ENCODE measurements at regions not wholly inside any gene's neighbourhood (a gene's known extent, or its start where the extent isn't known, plus 50 kb on each side); places are given as distances from the start of the nearest gene placed in this dataset.

- TF ChIP-seq RAD21 (IDR thresholded peaks at IDR 0.05; ENCODE audit: low read depth) (no peak), EP300 (IDR thresholded peaks at IDR 0.05; ENCODE audit: borderline replicate concordance) (no peak), YY1 (IDR thresholded peaks at IDR 0.05; ENCODE audit: low read depth) (no peak), REST (IDR thresholded peaks at IDR 0.05; ENCODE audit: low read depth) (no peak), CEBPB (IDR thresholded peaks at IDR 0.05) (no peak), USF1 (IDR thresholded peaks at IDR 0.05) (no peak), TAF1 (IDR thresholded peaks at IDR 0.05; ENCODE audit: low read depth) (no peak), MAX (IDR thresholded peaks at IDR 0.05) (no peak), FOXM1 (IDR thresholded peaks at IDR 0.05; ENCODE audit: borderline replicate concordance, low read depth) (no peak), TEAD4 (IDR thresholded peaks at IDR 0.05) (no peak), NFIC (IDR thresholded peaks at IDR 0.05) (no peak), TCF12 (IDR thresholded peaks at IDR 0.05; ENCODE audit: low read depth) (no peak)
These were observed 116.5 kb upstream of the GOT2 start for GRCh38 chr16:58850678-58851020.
